NCI-H1694 (cell line): ENCODE measurements at regions not wholly inside any gene's neighbourhood (a gene's known extent, or its start where the extent isn't known, plus 50 kb on each side); places are given as distances from the start of the nearest gene placed in this dataset.
"Not testable (repeated sequence)": the region's sequence is repeated elsewhere in the genome, so short reads cannot be mapped to it uniquely, and the experiment has no call there.

Experiments used
- DNase-seq: peaks from one replicate; lab custom pipeline; 2025; lab: John Stamatoyannopoulos, UW

GRCh38 chr16:10317425-10318001 lies 68.3 kb upstream of the ATF7IP2 start:
- DNase-seq = no peak

- no peak for DNase-seq
Measured at GRCh38 chr16:10318798-10319500, 66.9 kb upstream of the ATF7IP2 start.

GRCh38 chr16:10321407-10322387 lies 64.2 kb upstream of the ATF7IP2 start:
- DNase-seq = no peak

- no peak for DNase-seq
Measured at GRCh38 chr16:10322723-10323527, 62.9 kb upstream of the ATF7IP2 start.

- no peak for DNase-seq
Measured at GRCh38 chr16:10323528-10323869, 62.4 kb upstream of the ATF7IP2 start.

GRCh38 chr16:10324210-10324609 lies 61.7 kb upstream of the ATF7IP2 start:
- DNase-seq = no peak

- no peak for DNase-seq
Measured at GRCh38 chr16:10325783-10326543, 59.9 kb upstream of the ATF7IP2 start.

- DNase-seq = no peak
Measured at GRCh38 chr16:10326647-10327046, 59.2 kb upstream of the ATF7IP2 start.

- not testable (repeated sequence) for DNase-seq
Measured at GRCh38 chr16:10328291-10328690, 57.6 kb upstream of the ATF7IP2 start.

- DNase-seq = no peak
Measured at GRCh38 chr16:10332241-10332640, 53.6 kb upstream of the ATF7IP2 start.

- no peak for DNase-seq
Measured at GRCh38 chr16:10332775-10333174, 53.1 kb upstream of the ATF7IP2 start.

- DNase-seq = no peak
Measured at GRCh38 chr16:10333321-10334032, 52.4 kb upstream of the ATF7IP2 start.

GRCh38 chr16:10335681-10336080 lies 50.2 kb upstream of the ATF7IP2 start:
- no peak for DNase-seq
